HG03139 (cell line): ENCODE measurements at regions not wholly inside any gene's neighbourhood (a gene's known extent, or its start where the extent isn't known, plus 50 kb on each side); places are given as distances from the start of the nearest gene placed in this dataset.

Experiments used
- ATAC-seq: cut with Tn5 transposase; IDR thresholded peaks from one replicate; pipeline ENCODE4 v1.9.1; 2021; ENCODE audit not compliant: unreplicated experiment

- ATAC-seq: no peak
Observed at GRCh38 chr2:16322308-16323125, 343.1 kb downstream of the CYRIA start.

DNA sequence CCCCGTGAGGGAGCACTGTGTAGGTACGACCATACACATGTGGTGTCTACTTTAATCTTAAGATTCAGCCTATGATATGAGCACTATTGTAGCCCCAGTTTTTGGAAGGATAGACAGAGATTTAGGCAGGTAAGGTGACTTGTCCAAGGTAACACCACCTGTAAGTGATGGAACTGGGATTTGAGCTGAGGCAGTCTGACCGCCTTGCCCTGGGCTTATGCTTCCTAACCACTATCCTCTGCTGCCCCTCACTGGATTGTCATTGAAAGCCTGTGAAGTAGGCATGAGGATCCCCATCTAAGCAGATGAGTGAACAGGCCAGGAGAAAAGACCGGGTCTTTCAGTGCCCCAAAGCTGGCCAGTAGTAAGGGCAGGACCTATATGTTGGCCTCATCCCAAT lies 343.8 kb downstream of the CYRIA start:
- no peak for ATAC-seq

- no peak for ATAC-seq
Observed at GRCh38 chr2:16321256-16321655, 344.4 kb downstream of the CYRIA start.

DNA sequence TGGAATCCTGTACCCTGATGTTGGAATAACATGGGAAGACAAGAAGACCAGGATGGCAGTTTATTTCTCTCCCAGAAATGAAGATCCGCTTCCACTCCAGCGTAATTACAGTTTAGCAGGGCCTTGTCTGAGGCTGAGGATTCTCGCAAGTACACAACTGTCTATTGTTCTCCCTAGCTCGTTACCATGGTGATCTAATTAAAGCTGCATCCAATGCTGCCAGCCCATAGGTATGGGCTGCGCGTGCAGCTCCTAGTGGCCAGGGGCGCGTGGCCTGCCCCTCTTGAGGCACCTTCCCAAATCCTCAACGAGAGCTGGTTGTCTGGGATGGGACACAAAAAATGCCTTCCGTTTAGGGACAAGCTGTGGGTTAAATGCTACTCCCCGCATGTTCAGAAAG lies 344.9 kb downstream of the CYRIA start:
- no peak for ATAC-seq

DNA sequence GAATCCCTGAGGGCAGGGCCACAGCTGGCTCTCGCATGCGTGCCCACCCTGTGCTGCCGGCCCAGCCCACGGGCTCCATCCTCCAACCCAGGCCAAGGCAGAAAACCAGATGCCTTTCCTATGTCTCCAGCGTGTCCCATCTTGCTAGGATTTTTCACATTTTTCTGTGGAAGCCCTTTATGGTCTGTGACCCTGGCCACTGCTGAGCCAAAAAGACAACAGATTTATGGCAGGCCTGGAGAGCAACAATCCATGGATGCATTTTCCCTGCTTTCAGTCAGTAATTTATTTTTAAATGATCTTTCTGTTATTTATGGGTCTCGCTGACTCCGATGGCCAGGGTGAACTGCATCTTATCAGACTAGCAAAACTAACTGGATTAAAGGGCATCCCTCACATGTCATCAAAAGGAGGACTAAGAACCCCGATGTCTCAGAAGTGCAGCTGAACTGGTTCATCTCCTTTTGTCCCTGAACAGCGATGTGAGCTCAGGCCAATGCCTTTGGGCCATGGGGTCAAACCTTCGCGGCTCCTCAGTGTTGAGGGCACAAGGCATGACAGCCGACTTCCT lies 346.0 kb downstream of the CYRIA start:
- ATAC-seq: no peak

- ATAC-seq: no peak
Observed at GRCh38 chr2:16318474-16319195, 347.0 kb downstream of the CYRIA start.

GRCh38 chr2:16318051-16318450 lies 347.6 kb downstream of the CYRIA start:
- no peak for ATAC-seq

GRCh38 chr2:16317211-16317830 lies 348.3 kb downstream of the CYRIA start:
- no peak for ATAC-seq

GRCh38 chr2:16316456-16317210 lies 349.0 kb downstream of the CYRIA start:
- ATAC-seq: no peak

- ATAC-seq: no peak
Observed at GRCh38 chr2:16315908-16316307, 349.7 kb downstream of the CYRIA start.

- no peak for ATAC-seq
Observed at GRCh38 chr2:16315458-16315835, 350.2 kb downstream of the CYRIA start.

- no peak for ATAC-seq
Observed at GRCh38 chr2:16314691-16315457, 350.8 kb downstream of the CYRIA start.

- no peak for ATAC-seq
Observed at GRCh38 chr2:16314001-16314400, 351.6 kb downstream of the CYRIA start.

- no peak for ATAC-seq
Observed at GRCh38 chr2:16313235-16313975, 352.2 kb downstream of the CYRIA start.

DNA sequence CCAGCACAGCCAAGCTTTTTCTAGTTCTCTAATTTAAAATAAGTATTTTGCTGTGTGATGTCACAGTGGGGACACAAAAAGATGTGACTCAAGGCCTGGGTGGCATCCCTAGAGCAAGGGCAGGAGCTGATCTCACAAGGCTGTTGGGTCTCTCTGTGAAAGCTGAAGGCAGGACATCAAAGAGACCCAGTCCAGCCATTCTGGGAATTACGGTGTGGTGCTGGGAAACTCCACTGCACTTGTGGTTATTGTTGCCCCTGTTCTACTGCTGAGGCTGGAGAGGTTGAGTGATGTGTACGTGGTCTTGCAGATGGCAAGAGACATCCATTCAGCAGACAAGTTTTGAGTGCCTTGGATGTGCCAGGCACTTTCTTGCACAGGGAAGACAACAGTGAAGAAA lies 352.9 kb downstream of the CYRIA start:
- no peak for ATAC-seq

GRCh38 chr2:16311521-16312440 lies 353.9 kb downstream of the CYRIA start:
- ATAC-seq: no peak

DNA sequence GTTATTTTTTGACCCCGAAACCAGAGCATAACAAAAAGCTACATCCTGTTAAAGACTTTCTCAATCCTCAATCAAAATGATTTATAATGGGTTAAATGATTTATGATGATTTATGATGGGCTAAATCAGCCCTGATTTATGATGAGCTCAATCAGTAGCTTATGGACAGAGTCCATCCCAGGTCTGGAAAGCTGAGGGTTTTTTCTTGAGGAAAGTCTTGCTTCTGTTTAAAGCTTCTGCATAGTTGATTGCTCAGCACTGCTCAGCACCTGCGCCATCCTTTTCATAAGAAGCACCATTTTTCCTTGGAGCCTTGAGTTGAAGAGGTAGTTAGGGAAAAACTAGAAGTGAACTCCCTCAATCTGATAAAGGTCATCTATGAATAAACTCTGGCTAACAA lies 356.8 kb downstream of the CYRIA start:
- no peak for ATAC-seq

DNA sequence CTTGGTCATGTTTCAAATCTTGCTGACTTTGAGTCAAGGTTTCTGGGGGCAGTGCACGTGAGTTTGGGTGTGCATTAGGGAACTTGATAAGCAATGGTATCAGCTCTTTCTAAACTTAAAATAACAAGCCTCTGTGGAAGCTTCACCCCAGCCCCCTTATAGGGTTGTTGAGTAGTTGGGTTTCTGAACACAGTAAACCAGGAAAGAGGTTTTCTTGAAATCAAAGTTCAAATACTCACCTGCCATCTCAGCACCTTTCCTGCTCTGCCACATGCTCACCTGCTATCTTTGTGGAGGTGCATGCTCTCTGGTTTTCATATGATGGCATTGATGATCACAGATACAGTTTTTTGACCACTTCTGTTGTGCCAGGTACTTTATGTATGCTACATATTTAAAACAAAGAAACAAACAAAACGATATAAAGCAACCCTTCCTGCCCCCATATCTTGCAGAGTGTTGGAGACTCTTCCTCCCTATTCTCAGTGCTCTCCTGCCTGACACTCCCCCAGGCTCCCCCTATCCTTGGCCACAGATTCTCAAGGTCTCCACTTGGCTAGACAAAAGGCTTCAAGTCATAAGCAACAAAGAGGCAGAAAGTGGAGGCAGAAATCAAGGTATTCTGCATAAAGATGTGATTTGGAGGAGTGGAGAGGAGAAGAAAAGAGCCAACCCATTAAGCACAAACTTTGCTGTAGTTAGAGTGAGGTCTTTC lies 360.6 kb downstream of the CYRIA start:
- no peak for ATAC-seq
